GM10248 (cell line): ENCODE measurements at regions not wholly inside any gene's neighbourhood (a gene's known extent, or its start where the extent isn't known, plus 50 kb on each side); places are given as distances from the start of the nearest gene placed in this dataset.
"Not testable (repeated sequence)": the region's sequence is repeated elsewhere in the genome, so short reads cannot be mapped to it uniquely, and the experiment has no call there.

Experiments used
- CTCF ChIA-PET: fragments of 300-600 bp; sonication (Branson Sonifier 250); formaldehyde crosslinking; extraction: SDS; loops from one replicate; lab custom pipeline; 2021; ENCODE audit warnings: antibody characterized with exemption; lab: Yijun Ruan, JAX
- POLR2A ChIA-PET: fragments of 350-650 bp; sonication (Branson Sonifier 250); formaldehyde crosslinking; extraction: SDS; loops from one replicate; lab custom pipeline; 2020; ENCODE audit warnings: antibody characterized with exemption; lab: Yijun Ruan, JAX
- DNase-seq: peaks from one replicate; pipeline ENCODE4 v3.0.0; 2012; ENCODE audit errors: extremely low spot score
- CTCF ChIP-seq: IDR thresholded peaks from 2 replicates; pipeline ENCODE4 v1.5.1; 2012; ENCODE audit warnings: mild to moderate bottlenecking, low read depth; ENCODE audit errors: extremely low read depth, missing control alignments, control extremely low read depth

DNA sequence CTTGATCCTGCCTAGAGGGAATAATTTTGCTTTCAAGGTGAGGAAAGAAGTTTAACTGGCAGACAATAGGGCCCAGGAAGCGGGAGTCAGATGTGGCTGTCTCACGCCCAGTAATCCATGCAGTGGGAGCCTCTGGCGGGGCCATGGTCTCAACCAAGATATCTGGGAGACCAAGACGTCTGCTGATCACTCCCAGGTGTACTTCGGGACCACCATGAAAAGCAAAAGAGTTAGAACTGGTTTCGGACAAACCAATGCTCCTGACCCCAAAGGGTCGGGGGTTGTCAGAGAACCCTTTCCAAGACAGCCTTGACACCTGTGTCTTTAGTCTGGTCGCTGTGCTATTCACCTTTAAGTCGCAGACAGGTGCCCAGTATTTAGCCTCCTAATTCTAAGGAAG, 256.9 kb upstream of the MBL2 start:
- no peak for TF ChIP-seq CTCF
- no peak for DNase-seq
- ChIA-PET POLR2A (no interaction called here), CTCF (no interaction called here)

DNA sequence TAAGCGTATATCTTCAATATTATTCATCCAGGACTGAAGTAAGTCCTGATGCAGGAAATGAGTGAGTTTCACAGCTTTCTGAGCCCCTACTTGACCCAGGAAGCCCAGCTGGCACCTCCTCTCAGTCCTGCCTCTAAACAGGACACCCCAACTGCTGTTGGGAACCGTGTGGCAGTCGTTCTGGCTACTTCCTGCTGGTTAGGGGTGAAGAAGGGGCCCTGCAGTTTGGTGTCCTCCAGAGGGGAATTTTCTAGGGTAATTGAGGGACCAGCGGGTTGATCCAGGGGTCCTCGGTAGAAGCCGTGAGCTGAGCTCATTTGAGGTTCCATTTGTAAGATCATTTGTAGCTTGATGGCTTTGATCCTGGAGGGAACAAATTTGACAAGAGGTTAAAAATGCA, 253.2 kb upstream of the MBL2 start:
- CTCF ChIA-PET: interaction anchor here (1.3 kb wide), 1 partner anchor 11 kb away, joined by 5 read pairs; no protein-coding TSS in a partner anchor
- POLR2A ChIA-PET, DNase-seq: not testable (repeated sequence)

- ChIA-PET CTCF (interaction anchor here (1.3 kb wide), 1 partner anchor 11 kb away, joined by 5 read pairs; no protein-coding TSS in a partner anchor), POLR2A (no interaction called here)
- TF ChIP-seq CTCF: no peak
- DNase-seq: no peak
Measured at GRCh38 chr10:53025172-53025711, 252.7 kb upstream of the MBL2 start.

GRCh38 chr10:53023411-53023810, 250.8 kb upstream of the MBL2 start:
- ChIA-PET POLR2A (no interaction called here), CTCF (no interaction called here)
- no peak for DNase-seq
- no peak for TF ChIP-seq CTCF

GRCh38 chr10:53022611-53023088, 250.1 kb upstream of the MBL2 start:
- ChIA-PET POLR2A (no interaction called here), CTCF (no interaction called here)
- DNase-seq: no peak
- TF ChIP-seq CTCF: no peak

DNA sequence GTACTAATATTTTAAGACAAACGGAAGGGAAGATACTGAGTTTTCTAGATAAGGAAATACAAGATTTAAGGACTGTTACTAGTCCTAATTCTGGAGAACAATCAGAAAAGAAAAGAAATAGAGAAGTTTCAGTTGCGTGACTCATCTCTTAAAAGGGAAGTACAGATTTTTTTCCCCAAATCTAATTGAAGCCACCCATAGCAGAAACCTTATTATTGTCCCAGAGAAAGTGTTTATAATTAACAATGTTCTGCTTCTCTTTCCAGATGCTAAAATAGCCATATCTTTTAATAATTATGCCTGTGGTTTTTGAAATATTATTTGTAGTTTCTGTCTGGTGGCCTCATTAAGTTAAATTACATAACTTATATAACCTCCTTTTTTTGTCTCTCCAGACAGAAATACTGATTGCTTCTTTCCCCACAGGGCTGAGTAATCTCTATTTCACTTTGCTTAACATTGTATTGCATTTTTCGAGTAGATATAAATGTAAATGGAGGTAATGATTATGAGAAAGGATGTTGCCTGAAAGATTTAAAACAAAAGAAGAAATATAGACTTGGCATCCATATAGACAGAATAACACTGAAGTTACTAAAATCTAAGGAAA, 240.7 kb upstream of the MBL2 start:
- ChIA-PET POLR2A (no interaction called here), CTCF (no interaction called here)
- no peak for DNase-seq
- TF ChIP-seq CTCF: no peak

DNA sequence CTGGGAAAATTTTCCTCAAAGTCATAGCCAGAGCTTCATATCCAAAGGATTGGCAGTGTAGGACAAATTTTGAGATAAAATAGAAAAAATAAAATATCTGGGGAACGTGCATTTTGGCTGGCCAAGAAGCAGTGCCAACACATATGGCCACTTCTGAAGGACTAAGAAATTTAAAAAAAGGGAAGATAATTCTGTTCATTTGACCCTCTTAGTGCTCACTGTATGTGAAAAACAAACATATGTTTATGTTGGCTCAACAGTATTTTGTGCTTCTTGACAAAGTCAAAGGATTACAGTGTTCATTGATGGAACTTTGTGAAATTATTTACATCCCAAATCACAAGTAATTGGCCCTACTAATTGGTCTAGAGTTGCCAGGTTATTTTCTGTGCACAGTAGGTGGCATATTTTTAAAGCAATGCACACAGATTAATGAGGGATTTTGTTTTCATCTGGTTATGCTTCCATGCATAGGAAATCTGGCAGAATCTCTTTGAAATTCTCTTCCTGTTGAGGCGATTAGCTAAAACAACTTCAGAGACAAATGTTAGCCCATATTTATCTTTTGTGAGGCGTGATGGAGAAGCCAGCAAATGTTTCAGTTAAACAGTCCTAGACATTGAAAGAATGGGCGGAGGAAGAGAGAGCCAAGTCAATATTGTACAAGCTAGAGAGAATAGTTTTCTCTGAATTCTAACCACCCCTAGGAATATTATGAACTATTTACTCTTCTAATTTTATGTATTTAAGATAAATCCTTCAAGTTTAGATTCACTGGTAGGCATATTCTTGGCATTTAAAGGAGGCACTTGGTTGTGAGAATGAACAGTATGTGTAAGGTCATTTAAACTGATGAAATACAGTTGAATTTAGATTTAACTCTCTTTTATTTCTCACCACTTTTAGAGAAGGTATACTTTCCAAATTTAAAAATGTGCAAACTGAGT, 237.7 kb upstream of the MBL2 start:
- ChIA-PET POLR2A (no interaction called here), CTCF (interaction anchor here (1.6 kb wide), 1 partner anchor 15 kb away, joined by 3 read pairs; no protein-coding TSS in a partner anchor)
- no peak for TF ChIP-seq CTCF
- no peak for DNase-seq
